ENCODE measurements at regions not wholly inside any gene's neighbourhood (a gene's known extent, or its start where the extent isn't known, plus 50 kb on each side); places are given as distances from the start of the nearest gene placed in this dataset.

DNA sequence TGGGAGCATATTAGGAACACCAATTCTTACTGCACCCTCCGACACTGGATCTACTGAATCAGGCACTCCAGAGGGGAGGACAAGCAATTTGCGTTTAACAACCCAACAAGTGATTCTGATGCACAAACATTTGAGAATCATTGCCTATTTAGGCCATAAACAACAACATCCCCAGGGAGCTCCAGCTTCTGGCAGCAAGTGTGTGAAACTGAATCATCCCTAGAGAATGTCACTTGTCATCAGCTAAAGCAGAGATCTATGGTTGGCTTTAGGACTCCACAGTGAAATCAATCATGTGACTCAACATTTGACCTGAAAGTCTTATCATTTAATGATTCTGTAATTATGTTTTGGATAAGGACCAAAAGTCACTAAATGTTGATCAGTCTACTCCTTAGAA lies 505.0 kb upstream of the FLRT2 start:
- no peak for TF ChIP-seq TAF1 (IDR thresholded peaks at IDR 0.05; ENCODE audit: borderline replicate concordance, insufficient read depth, low read length)
- no peak for TF ChIP-seq POLR2AphosphoS5 (IDR thresholded peaks at IDR 0.05; ENCODE audit: low read depth, low read length)
- no peak for TF ChIP-seq SIN3A (IDR thresholded peaks at IDR 0.05; ENCODE audit: borderline replicate concordance, insufficient read depth, low read length)
- no peak for TF ChIP-seq FOXP2 (optimal IDR thresholded peaks at IDR 0.05; ENCODE audit: borderline replicate concordance, extremely low read depth, extremely low read length, insufficient read depth)
- no peak for TF ChIP-seq REST (IDR thresholded peaks at IDR 0.05; ENCODE audit: insufficient read depth in 1 of 2, low read depth in 2 of 2, low read length in 2 of 2)

DNA sequence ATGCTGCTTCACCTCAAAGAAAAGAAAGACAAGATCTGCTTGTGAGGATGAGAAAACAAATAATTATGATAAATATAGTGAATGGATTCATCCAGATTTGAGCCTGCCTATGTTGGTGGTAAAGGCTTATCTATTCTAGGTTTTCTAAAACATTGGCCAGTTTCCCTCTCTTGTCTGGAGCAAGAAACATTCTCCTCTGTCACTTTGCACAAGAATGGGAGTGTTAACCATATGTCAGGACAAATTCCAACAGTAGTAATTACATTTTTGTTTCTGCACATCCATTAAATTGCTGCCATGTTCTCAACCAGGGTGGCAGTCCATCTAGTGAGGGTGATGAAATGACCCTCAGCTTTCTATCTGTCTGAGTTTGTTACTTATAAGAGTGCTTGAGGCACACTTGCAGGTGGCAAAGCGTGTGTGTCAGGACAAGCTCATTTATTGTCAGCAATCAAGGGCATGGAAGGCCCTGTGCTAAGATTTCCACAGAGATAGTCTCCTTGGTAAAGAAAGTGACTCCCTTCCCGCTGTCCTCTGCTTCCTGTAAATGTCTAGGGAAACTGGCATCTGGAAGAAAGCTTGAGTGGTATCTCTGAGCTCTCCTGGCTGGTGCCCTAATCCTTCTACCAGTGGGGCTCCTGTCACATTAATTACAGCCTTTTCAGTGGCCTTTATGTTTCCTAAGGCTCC lies 502.1 kb upstream of the FLRT2 start:
- no peak for TF ChIP-seq FOXP2 (optimal IDR thresholded peaks at IDR 0.05; ENCODE audit: borderline replicate concordance, extremely low read depth, extremely low read length, insufficient read depth)
- no peak for TF ChIP-seq SIN3A (IDR thresholded peaks at IDR 0.05; ENCODE audit: borderline replicate concordance, insufficient read depth, low read length)
- no peak for TF ChIP-seq TAF1 (IDR thresholded peaks at IDR 0.05; ENCODE audit: borderline replicate concordance, insufficient read depth, low read length)
- no peak for TF ChIP-seq POLR2AphosphoS5 (IDR thresholded peaks at IDR 0.05; ENCODE audit: low read depth, low read length)
- TF ChIP-seq REST (IDR thresholded peaks at IDR 0.05; ENCODE audit: insufficient read depth in 1 of 2, low read depth in 2 of 2, low read length in 2 of 2), result no peak

- no peak for TF ChIP-seq REST (IDR thresholded peaks at IDR 0.05; ENCODE audit: insufficient read depth in 1 of 2, low read depth in 2 of 2, low read length in 2 of 2)
These were observed 492.5 kb upstream of the FLRT2 start for GRCh38 chr14:85037411-85037810.

GRCh38 chr14:85038526-85039352 lies 491.2 kb upstream of the FLRT2 start:
- TF ChIP-seq POLR2AphosphoS5 (IDR thresholded peaks at IDR 0.05; ENCODE audit: low read depth, low read length) (no peak), TAF1 (IDR thresholded peaks at IDR 0.05; ENCODE audit: borderline replicate concordance, insufficient read depth, low read length) (no peak), FOXP2 (optimal IDR thresholded peaks at IDR 0.05; ENCODE audit: borderline replicate concordance, extremely low read depth, extremely low read length, insufficient read depth) (no peak), SIN3A (IDR thresholded peaks at IDR 0.05; ENCODE audit: borderline replicate concordance, insufficient read depth, low read length) (no peak), REST (IDR thresholded peaks at IDR 0.05; ENCODE audit: insufficient read depth in 1 of 2, low read depth in 2 of 2, low read length in 2 of 2) (no peak)
